ENCODE measurements at regions not wholly inside any gene's neighbourhood (a gene's known extent, or its start where the extent isn't known, plus 50 kb on each side); places are given as distances from the start of the nearest gene placed in this dataset.

- no peak for DNase-seq
Measured at GRCh38 chr4:14064984-14065383, 437.5 kb upstream of the BOD1L1 start.

- no peak for DNase-seq
Measured at GRCh38 chr4:14065406-14065805, 437.9 kb upstream of the BOD1L1 start.

- no peak for DNase-seq
Measured at GRCh38 chr4:14066979-14067378, 439.5 kb upstream of the BOD1L1 start.

- no peak for DNase-seq
Measured at GRCh38 chr4:14069886-14070285, 442.4 kb upstream of the BOD1L1 start.

- no peak for DNase-seq
Measured at GRCh38 chr4:14070289-14070880, 442.9 kb upstream of the BOD1L1 start.

GRCh38 chr4:14072506-14072905 is 445.0 kb upstream of the BOD1L1 start:
- no peak for DNase-seq

GRCh38 chr4:14076776-14077175 is 449.3 kb upstream of the BOD1L1 start:
- no peak for DNase-seq

GRCh38 chr4:14078326-14078725 is 450.8 kb upstream of the BOD1L1 start:
- no peak for DNase-seq

GRCh38 chr4:14079601-14080000 is 452.1 kb upstream of the BOD1L1 start:
- DNase-seq: no peak

- no peak for DNase-seq
Measured at GRCh38 chr4:14083150-14083549, 455.6 kb upstream of the BOD1L1 start.

- no peak for DNase-seq
Measured at GRCh38 chr4:14084598-14084997, 457.1 kb upstream of the BOD1L1 start.

GRCh38 chr4:14087459-14087858 is 459.9 kb upstream of the BOD1L1 start:
- DNase-seq: no peak

GRCh38 chr4:14087921-14088320 is 460.4 kb upstream of the BOD1L1 start:
- DNase-seq: no peak

- no peak for DNase-seq
Measured at GRCh38 chr4:14091531-14091930, 464.0 kb upstream of the BOD1L1 start.

GRCh38 chr4:14091966-14092365 is 464.4 kb upstream of the BOD1L1 start:
- no peak for DNase-seq

GRCh38 chr4:14092741-14093140 is 465.2 kb upstream of the BOD1L1 start:
- DNase-seq: no peak

- DNase-seq: no peak
Measured at GRCh38 chr4:14095831-14096230, 468.3 kb upstream of the BOD1L1 start.

- DNase-seq: no peak
Measured at GRCh38 chr4:14096396-14096965, 469.0 kb upstream of the BOD1L1 start.

- DNase-seq: no peak
Measured at GRCh38 chr4:14100349-14100748, 472.8 kb upstream of the BOD1L1 start.

- DNase-seq: no peak
Measured at GRCh38 chr4:14110407-14110806, 482.9 kb upstream of the BOD1L1 start.

GRCh38 chr4:14111730-14112181 is 484.2 kb upstream of the BOD1L1 start:
- DNase-seq: no peak

GRCh38 chr4:14115106-14115505 is 487.6 kb upstream of the BOD1L1 start:
- no peak for DNase-seq

GRCh38 chr4:14117575-14118238 is 490.2 kb upstream of the BOD1L1 start:
- no peak for DNase-seq

- no peak for DNase-seq
Measured at GRCh38 chr4:14124816-14125215, 497.3 kb upstream of the BOD1L1 start.

All from NCI-H446 treated with DMSO at 0.1 percent for 48 hours (cell line).